GM23338 (cell line): ENCODE measurements at regions not wholly inside any gene's neighbourhood (a gene's known extent, or its start where the extent isn't known, plus 50 kb on each side); places are given as distances from the start of the nearest gene placed in this dataset.
"Not testable (repeated sequence)": the region's sequence is repeated elsewhere in the genome, so short reads cannot be mapped to it uniquely, and the experiment has no call there.

Source experiments
- ATAC-seq: fragments of 200-7000 bp; cut with Tn5 transposase; 3 replicates; pipeline ENCODE4 v1.9.1; 2020
- DNase-seq: peaks from one replicate; pipeline ENCODE4 v3.0.0-alpha.2; 2015; ENCODE audit warnings: low spot score
- H2AFZ ChIP-seq: fragments of 200-600 bp; sonication (generic); 2 replicates; pipeline ENCODE4 v1.8.0; 2016; ENCODE audit warnings: antibody characterized with exemption, mild to moderate bottlenecking, moderate library complexity
- H3F3A ChIP-seq: fragments of 200-600 bp; sonication (generic); replicated peaks from 2 replicates; pipeline ENCODE4 v1.8.0; 2017; ENCODE audit warnings: antibody characterized with exemption, mixed run types, low read depth
- H3K27ac ChIP-seq: fragments of 200-600 bp; sonication (generic); 2 replicates; pipeline ENCODE4 v1.6.1; 2016; ENCODE audit warnings: low read depth
- H3K27me3 ChIP-seq: fragments of 200-600 bp; sonication (generic); 2 replicates; pipeline ENCODE4 v1.8.0; 2016; ENCODE audit warnings: mild to moderate bottlenecking, mixed run types, moderate library complexity; ENCODE audit not compliant: insufficient read depth
- H3K36me3 ChIP-seq: fragments of 200-600 bp; sonication (generic); 2 replicates; pipeline ENCODE4 v1.8.0; 2016; ENCODE audit warnings: mild to moderate bottlenecking; ENCODE audit not compliant: insufficient read depth
- H3K4me1 ChIP-seq: fragments of 200-600 bp; sonication (generic); 2 replicates; pipeline ENCODE4 v1.8.0; 2016; ENCODE audit warnings: mild to moderate bottlenecking, moderate library complexity; ENCODE audit not compliant: insufficient read depth
- H3K4me2 ChIP-seq: fragments of 200-600 bp; sonication (generic); 2 replicates; pipeline ENCODE4 v1.7.1; 2017; ENCODE audit warnings: mixed run types
- H3K4me3 ChIP-seq: fragments of 200-600 bp; sonication (generic); 2 replicates; pipeline ENCODE4 v1.6.1; 2016; ENCODE audit warnings: mixed run types
- H3K79me2 ChIP-seq: fragments of 200-600 bp; sonication (generic); replicated peaks from 2 replicates; pipeline ENCODE4 v1.8.0; 2017; ENCODE audit warnings: mild to moderate bottlenecking; ENCODE audit not compliant: insufficient read depth
- H3K9me2 ChIP-seq: fragments of 200-600 bp; sonication (generic); 2 replicates; pipeline ENCODE4 v1.8.0; 2017; ENCODE audit not compliant: insufficient read depth
- H4K20me1 ChIP-seq: fragments of 200-600 bp; sonication (generic); replicated peaks from 2 replicates; pipeline ENCODE4 v1.8.0; 2017; ENCODE audit warnings: mild to moderate bottlenecking; ENCODE audit not compliant: insufficient read depth
- H3K27ac Mint-ChIP-seq: 2 replicates; pipeline ENCODE4 v1.8.0; 2020; ENCODE audit warnings: inconsistent platforms, mild to moderate bottlenecking, moderate library complexity, mixed read lengths
- H3K27me3 Mint-ChIP-seq: 3 replicates; pipeline ENCODE4 v1.8.0; 2022; ENCODE audit warnings: low read depth, mild to moderate bottlenecking, moderate library complexity, mixed read lengths, inconsistent platforms; ENCODE audit not compliant: insufficient read depth, poor library complexity
- H3K36me3 Mint-ChIP-seq: 3 replicates; pipeline ENCODE4 v1.8.0; 2021; ENCODE audit warnings: low read depth, mild to moderate bottlenecking, inconsistent platforms, moderate library complexity, mixed read lengths
- H3K4me1 Mint-ChIP-seq: 3 replicates; pipeline ENCODE4 v1.8.0; 2020; ENCODE audit warnings: mild to moderate bottlenecking, inconsistent platforms, mixed read lengths
- H3K4me3 Mint-ChIP-seq: 3 replicates; pipeline ENCODE4 v1.8.0; 2021; ENCODE audit warnings: moderate library complexity, mild to moderate bottlenecking, inconsistent platforms, mixed read lengths
- H3K9me3 Mint-ChIP-seq: 3 replicates; pipeline ENCODE4 v1.8.0; 2020; ENCODE audit warnings: moderate library complexity, mild to moderate bottlenecking, inconsistent platforms, mixed read lengths
- EZH2phosphoT487 ChIP-seq: fragments of 200-600 bp; sonication (generic); IDR thresholded peaks from one replicate; pipeline ENCODE4 v1.8.1; 2018; ENCODE audit warnings: antibody characterized with exemption; ENCODE audit not compliant: unreplicated experiment
- STAT1 ChIP-seq: IDR thresholded peaks from one replicate; pipeline ENCODE4 v1.6.1; 2016; ENCODE audit warnings: antibody characterized with exemption; ENCODE audit not compliant: unreplicated experiment
- TF ChIP-seq, protein P1 (sequence below), 2 experiments: fragments of 200-600 bp in 1 of 2; sonication (generic) in 1 of 2; conservative IDR thresholded peaks; 2 replicates each; pipeline versions ENCODE4 v1.5.1 to v1.6.1; 2016 to 2017; ENCODE audit warnings: antibody characterized with exemption in 2 of 2, low read depth in 2 of 2, mild to moderate bottlenecking in 2 of 2, moderate library complexity in 1 of 2
- TF ChIP-seq, protein P2 (sequence below): IDR thresholded peaks from one replicate; pipeline ENCODE4 v1.6.1; 2018; ENCODE audit warnings: antibody characterized with exemption; ENCODE audit not compliant: unreplicated experiment

DNA sequence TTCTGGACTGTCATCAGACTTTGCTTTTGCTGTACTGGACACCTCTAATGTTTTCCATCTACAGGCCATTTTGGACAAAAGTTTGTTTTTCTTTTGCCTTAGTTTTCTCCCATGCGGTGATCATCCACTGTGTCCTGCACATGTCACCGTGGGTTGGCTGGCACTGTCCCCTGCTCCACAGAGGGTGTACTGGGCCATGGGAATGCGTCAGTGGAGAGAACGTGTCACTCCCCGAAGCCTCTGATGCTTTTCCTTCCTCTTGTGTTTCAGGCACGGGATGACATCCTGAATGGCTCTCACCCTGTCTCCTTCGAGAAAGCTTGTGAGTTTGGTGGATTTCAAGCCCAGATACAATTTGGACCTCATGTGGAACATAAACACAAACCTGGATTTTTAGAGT is 385.0 kb upstream of the TPM1 start:
- not testable (repeated sequence) for DNase-seq, H3K79me2 ChIP-seq, H3K27me3 ChIP-seq, H3K27ac Mint-ChIP-seq, H2AFZ ChIP-seq, H3K9me2 ChIP-seq, ATAC-seq, H3K4me2 ChIP-seq, H3F3A ChIP-seq, H3K27ac ChIP-seq, H4K20me1 ChIP-seq, H3K4me1 ChIP-seq, H3K4me3 Mint-ChIP-seq, H3K4me1 Mint-ChIP-seq, H3K36me3 ChIP-seq, H3K9me3 Mint-ChIP-seq, H3K4me3 ChIP-seq, H3K27me3 Mint-ChIP-seq
- peaks cover 18% of the 10 kb centered on the region for H3K36me3 Mint-ChIP-seq

DNA sequence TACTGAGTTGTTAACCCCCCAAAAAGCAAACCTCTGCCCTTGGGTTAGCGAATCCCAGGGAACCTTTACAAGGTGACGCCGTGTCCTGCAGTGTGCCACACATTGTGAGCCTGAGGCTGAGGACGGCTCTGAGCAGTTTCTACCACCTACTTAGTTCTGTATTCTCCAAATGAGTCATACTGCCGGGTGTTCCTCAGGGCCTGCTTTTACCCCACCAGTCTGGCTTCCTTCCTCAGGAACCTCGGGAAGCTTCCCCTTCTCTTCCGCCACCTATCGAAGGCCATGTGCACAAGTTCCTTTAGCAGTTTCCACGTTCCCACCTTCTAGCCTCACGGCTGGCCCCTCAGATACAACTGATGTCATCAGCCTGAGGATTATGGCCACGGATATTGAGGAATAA is 384.0 kb upstream of the TPM1 start:
- TF ChIP-seq EZH2phosphoT487: no peak
- TF ChIP-seq, protein P1, sequence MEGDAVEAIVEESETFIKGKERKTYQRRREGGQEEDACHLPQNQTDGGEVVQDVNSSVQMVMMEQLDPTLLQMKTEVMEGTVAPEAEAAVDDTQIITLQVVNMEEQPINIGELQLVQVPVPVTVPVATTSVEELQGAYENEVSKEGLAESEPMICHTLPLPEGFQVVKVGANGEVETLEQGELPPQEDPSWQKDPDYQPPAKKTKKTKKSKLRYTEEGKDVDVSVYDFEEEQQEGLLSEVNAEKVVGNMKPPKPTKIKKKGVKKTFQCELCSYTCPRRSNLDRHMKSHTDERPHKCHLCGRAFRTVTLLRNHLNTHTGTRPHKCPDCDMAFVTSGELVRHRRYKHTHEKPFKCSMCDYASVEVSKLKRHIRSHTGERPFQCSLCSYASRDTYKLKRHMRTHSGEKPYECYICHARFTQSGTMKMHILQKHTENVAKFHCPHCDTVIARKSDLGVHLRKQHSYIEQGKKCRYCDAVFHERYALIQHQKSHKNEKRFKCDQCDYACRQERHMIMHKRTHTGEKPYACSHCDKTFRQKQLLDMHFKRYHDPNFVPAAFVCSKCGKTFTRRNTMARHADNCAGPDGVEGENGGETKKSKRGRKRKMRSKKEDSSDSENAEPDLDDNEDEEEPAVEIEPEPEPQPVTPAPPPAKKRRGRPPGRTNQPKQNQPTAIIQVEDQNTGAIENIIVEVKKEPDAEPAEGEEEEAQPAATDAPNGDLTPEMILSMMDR (conservative IDR thresholded peaks at IDR 0.05; ENCODE audit: low read depth in 2 of 2): 0 out of 4 replicates have a peak, but pooled peaks of 1 of the 2 experiments have one; percentile 16
- Mint-ChIP-seq H3K27me3 (no peaks in the 10 kb centered on the region), H3K4me1 (no peaks in the 10 kb centered on the region), H3K36me3 (peaks cover 10% of the 10 kb centered on the region; the same call in 2 of the 3 replicates), H3K9me3 (no peaks in the 10 kb centered on the region; the same call in 2 of the 3 replicates), H3K4me3 (no peak overlapping the region), H3K27ac (peak overlapping the region; percentile 0; the same call in 1 of the 2 replicates)
- Histone ChIP-seq H3K27ac (no peak overlapping the region), H3K4me3 (no peak overlapping the region), H3K27me3 (no peaks in the 10 kb centered on the region), H3K4me2 (no peak overlapping the region), H2AFZ (no peak overlapping the region), H4K20me1 (no peaks in the 10 kb centered on the region), H3K36me3 (no peaks in the 10 kb centered on the region), H3K9me2 (no peaks in the 10 kb centered on the region), H3K4me1 (no peaks in the 10 kb centered on the region), H3F3A (no peaks in the 10 kb centered on the region), H3K79me2 (no peaks in the 10 kb centered on the region)
- ATAC-seq (no peak), DNase-seq (no peak)

DNA sequence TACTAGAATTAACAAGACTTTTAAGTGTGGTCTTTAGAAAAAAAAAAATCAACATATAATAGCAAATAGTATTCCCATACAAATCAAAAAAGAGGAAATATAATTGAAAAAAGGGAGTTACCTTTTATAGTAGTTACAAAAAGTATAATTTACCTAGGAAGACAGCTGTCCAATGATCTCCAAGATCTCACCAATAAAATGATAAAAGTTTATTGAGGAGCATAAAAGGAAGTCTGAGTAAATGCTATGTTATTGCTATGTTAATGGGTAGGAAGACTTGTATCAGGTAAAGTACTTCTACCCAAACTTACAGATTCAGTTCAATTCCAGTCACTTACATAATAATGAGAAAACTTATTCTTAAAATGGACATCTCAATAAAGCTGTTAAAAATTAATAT is 379.0 kb upstream of the TPM1 start:
- Mint-ChIP-seq H3K9me3 (no peaks in the 10 kb centered on the region; the same call in 2 of the 3 replicates), H3K27me3 (peaks cover 2% of the 10 kb centered on the region), H3K36me3 (peaks cover 7% of the 10 kb centered on the region; the same call in 1 of the 3 replicates), H3K4me1 (peaks cover 7% of the 10 kb centered on the region; the same call in 2 of the 3 replicates), H3K27ac (no peak overlapping the region), H3K4me3 (no peak overlapping the region)
- DNase-seq (no peak), ATAC-seq (no peak)
- Histone ChIP-seq H3K9me2 (0 out of 2 replicates have a peak, but pooled peaks cover 3% of the 10 kb centered on the region), H4K20me1 (no peaks in the 10 kb centered on the region), H3K27ac (no peak overlapping the region), H3K27me3 (no peaks in the 10 kb centered on the region), H3K4me3 (no peak overlapping the region), H3K4me1 (no peaks in the 10 kb centered on the region), H3K4me2 (no peak overlapping the region), H3K36me3 (no peaks in the 10 kb centered on the region), H3F3A (no peaks in the 10 kb centered on the region), H3K79me2 (no peaks in the 10 kb centered on the region), H2AFZ (no peak overlapping the region)
- TF ChIP-seq STAT1: no peak
- TF ChIP-seq, protein P2, sequence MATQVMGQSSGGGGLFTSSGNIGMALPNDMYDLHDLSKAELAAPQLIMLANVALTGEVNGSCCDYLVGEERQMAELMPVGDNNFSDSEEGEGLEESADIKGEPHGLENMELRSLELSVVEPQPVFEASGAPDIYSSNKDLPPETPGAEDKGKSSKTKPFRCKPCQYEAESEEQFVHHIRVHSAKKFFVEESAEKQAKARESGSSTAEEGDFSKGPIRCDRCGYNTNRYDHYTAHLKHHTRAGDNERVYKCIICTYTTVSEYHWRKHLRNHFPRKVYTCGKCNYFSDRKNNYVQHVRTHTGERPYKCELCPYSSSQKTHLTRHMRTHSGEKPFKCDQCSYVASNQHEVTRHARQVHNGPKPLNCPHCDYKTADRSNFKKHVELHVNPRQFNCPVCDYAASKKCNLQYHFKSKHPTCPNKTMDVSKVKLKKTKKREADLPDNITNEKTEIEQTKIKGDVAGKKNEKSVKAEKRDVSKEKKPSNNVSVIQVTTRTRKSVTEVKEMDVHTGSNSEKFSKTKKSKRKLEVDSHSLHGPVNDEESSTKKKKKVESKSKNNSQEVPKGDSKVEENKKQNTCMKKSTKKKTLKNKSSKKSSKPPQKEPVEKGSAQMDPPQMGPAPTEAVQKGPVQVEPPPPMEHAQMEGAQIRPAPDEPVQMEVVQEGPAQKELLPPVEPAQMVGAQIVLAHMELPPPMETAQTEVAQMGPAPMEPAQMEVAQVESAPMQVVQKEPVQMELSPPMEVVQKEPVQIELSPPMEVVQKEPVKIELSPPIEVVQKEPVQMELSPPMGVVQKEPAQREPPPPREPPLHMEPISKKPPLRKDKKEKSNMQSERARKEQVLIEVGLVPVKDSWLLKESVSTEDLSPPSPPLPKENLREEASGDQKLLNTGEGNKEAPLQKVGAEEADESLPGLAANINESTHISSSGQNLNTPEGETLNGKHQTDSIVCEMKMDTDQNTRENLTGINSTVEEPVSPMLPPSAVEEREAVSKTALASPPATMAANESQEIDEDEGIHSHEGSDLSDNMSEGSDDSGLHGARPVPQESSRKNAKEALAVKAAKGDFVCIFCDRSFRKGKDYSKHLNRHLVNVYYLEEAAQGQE: no peak
